ENCODE measurements at regions not wholly inside any gene's neighbourhood (a gene's known extent, or its start where the extent isn't known, plus 50 kb on each side); places are given as distances from the start of the nearest gene placed in this dataset.

DNA sequence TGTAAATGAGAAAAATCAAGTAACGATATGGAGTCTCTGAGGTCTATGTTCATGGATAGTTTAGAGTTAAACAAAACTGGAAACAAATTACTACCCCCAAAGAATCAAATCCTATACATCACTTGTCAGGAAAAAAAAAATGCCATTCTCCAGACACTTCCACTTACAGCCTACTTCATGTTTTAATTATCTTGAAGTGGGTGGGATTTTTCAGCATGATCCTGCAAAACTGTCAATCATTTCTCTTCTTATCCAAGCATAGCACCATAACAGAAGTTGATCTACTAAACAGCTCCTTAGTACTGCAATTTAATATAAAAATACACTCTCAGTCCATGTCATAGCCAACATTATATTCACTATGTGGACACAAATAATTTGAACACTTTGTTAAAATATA lies 833.9 kb downstream of the TUSC7 start:
- H3K4me3 ChIP-seq (ENCODE audit: low read length in 2 of 2): no peak overlapping the region
- H3K4ac ChIP-seq (ENCODE audit: low read length): no peak overlapping the region
- no peak overlapping the region for H2BK120ac ChIP-seq (ENCODE audit: low read depth, low read length)
- no peak overlapping the region for H4K91ac ChIP-seq (ENCODE audit: low read depth, low read length, poor library complexity)
- no peak overlapping the region for H3K27ac ChIP-seq (replicated peaks; ENCODE audit: low read length)
- no peaks in the 10 kb centered on the region for H3K27me3 ChIP-seq (ENCODE audit: control insufficient read depth in 3 of 3, insufficient read depth in 3 of 3, low read depth in 1 of 3, low read length in 3 of 3)
- no peak overlapping the region for H2BK5ac ChIP-seq (ENCODE audit: low read length)
- H3K23ac ChIP-seq (ENCODE audit: low read depth, low read length, poor library complexity): no peak overlapping the region
- H3K9me3 ChIP-seq (replicated peaks in 1 of 2; ENCODE audit: control insufficient read depth in 2 of 2, insufficient read depth in 1 of 2, low read depth in 1 of 2, low read length in 2 of 2): no peaks in the 10 kb centered on the region
- no peak overlapping the region for H2BK15ac ChIP-seq (ENCODE audit: low read length)
- WGBS, 2 donors (ENCODE audit: extremely low coverage in 2 of 2, insufficient read length in 2 of 2, insufficient replicate concordance in 1 of 2): no CpG with 5 or more reads among the region's 1 CpG
- H3K36me3 ChIP-seq (replicated peaks in 1 of 2; ENCODE audit: control insufficient read depth in 2 of 2, insufficient read depth in 2 of 2, low read length in 2 of 2): no peaks in the 10 kb centered on the region
- H3K79me1 ChIP-seq (ENCODE audit: low read depth, low read length): no peaks in the 10 kb centered on the region
- H3K4me1 ChIP-seq (ENCODE audit: control insufficient read depth in 2 of 2, insufficient read depth in 1 of 2, low read depth in 1 of 2, low read length in 2 of 2): peaks cover 0 to 1% of the 10 kb centered on the region in 2 donors
- H4K8ac ChIP-seq (ENCODE audit: low read depth, low read length): no peak overlapping the region
- no peak for DNase-seq (ENCODE audit: low spot score)
- H3K14ac ChIP-seq (ENCODE audit: low read length): no peak overlapping the region
- H3K9ac ChIP-seq (ENCODE audit: low read depth, low read length, poor library complexity): no peak overlapping the region
- no peak overlapping the region for H2AK5ac ChIP-seq (ENCODE audit: low read depth, low read length)
- H3K4me2 ChIP-seq (ENCODE audit: insufficient read depth, low read length, poor library complexity, severe bottlenecking): no peak overlapping the region
- no peak overlapping the region for H2BK12ac ChIP-seq (ENCODE audit: low read length)
- no peak overlapping the region for H3K18ac ChIP-seq (ENCODE audit: low read length)
- H2AFZ ChIP-seq (ENCODE audit: low read length): no peak overlapping the region

GRCh38 chr3:117545484-117545883 lies 835.9 kb downstream of the TUSC7 start:
- Histone ChIP-seq H2BK12ac (ENCODE audit: low read length) (no peak overlapping the region), H3K4ac (ENCODE audit: low read length) (no peak overlapping the region), H2BK5ac (ENCODE audit: low read length) (no peak overlapping the region), H3K27ac (replicated peaks; ENCODE audit: low read length) (no peak overlapping the region), H2BK120ac (ENCODE audit: low read depth, low read length) (no peak overlapping the region), H2AFZ (ENCODE audit: low read length) (no peak overlapping the region), H3K36me3 (replicated peaks in 1 of 2; ENCODE audit: control insufficient read depth in 2 of 2, insufficient read depth in 2 of 2, low read length in 2 of 2) (no peaks in the 10 kb centered on the region), H2BK15ac (ENCODE audit: low read length) (no peak overlapping the region), H3K9ac (ENCODE audit: low read depth, low read length, poor library complexity) (no peak overlapping the region), H3K27me3 (ENCODE audit: control insufficient read depth in 3 of 3, insufficient read depth in 3 of 3, low read depth in 1 of 3, low read length in 3 of 3) (no peaks in the 10 kb centered on the region), H2AK5ac (ENCODE audit: low read depth, low read length) (no peak overlapping the region), H3K4me2 (ENCODE audit: insufficient read depth, low read length, poor library complexity, severe bottlenecking) (no peak overlapping the region), H3K4me3 (ENCODE audit: low read length in 2 of 2) (no peak overlapping the region), H3K14ac (ENCODE audit: low read length) (no peak overlapping the region), H3K79me1 (ENCODE audit: low read depth, low read length) (no peaks in the 10 kb centered on the region), H4K91ac (ENCODE audit: low read depth, low read length, poor library complexity) (no peak overlapping the region), H4K8ac (ENCODE audit: low read depth, low read length) (no peak overlapping the region), H3K9me3 (replicated peaks in 1 of 2; ENCODE audit: control insufficient read depth in 2 of 2, insufficient read depth in 1 of 2, low read depth in 1 of 2, low read length in 2 of 2) (no peaks in the 10 kb centered on the region), H3K23ac (ENCODE audit: low read depth, low read length, poor library complexity) (no peak overlapping the region), H3K4me1 (ENCODE audit: control insufficient read depth in 2 of 2, insufficient read depth in 1 of 2, low read depth in 1 of 2, low read length in 2 of 2) (peaks cover 0 to 1% of the 10 kb centered on the region in 2 donors), H3K18ac (ENCODE audit: low read length) (no peak overlapping the region)
- WGBS, 2 donors (ENCODE audit: extremely low coverage in 2 of 2, insufficient read length in 2 of 2, insufficient replicate concordance in 1 of 2): no CpG with 5 or more reads among the region's 4 CpGs
- no peak for DNase-seq (ENCODE audit: low spot score)

- no peak overlapping the region for H3K4me3 ChIP-seq (ENCODE audit: low read length in 2 of 2)
- H2AK5ac ChIP-seq (ENCODE audit: low read depth, low read length): no peak overlapping the region
- H4K8ac ChIP-seq (ENCODE audit: low read depth, low read length): no peak overlapping the region
- H3K4ac ChIP-seq (ENCODE audit: low read length): no peak overlapping the region
- no peaks in the 10 kb centered on the region for H3K27me3 ChIP-seq (ENCODE audit: control insufficient read depth in 3 of 3, insufficient read depth in 3 of 3, low read depth in 1 of 3, low read length in 3 of 3)
- H3K4me1 ChIP-seq (ENCODE audit: control insufficient read depth in 2 of 2, insufficient read depth in 1 of 2, low read depth in 1 of 2, low read length in 2 of 2): peaks cover 0 to 1% of the 10 kb centered on the region in 2 donors
- DNase-seq (ENCODE audit: low spot score): no peak
- no peak overlapping the region for H2BK120ac ChIP-seq (ENCODE audit: low read depth, low read length)
- H4K91ac ChIP-seq (ENCODE audit: low read depth, low read length, poor library complexity): no peak overlapping the region
- no peak overlapping the region for H3K23ac ChIP-seq (ENCODE audit: low read depth, low read length, poor library complexity)
- H2BK15ac ChIP-seq (ENCODE audit: low read length): no peak overlapping the region
- no peak overlapping the region for H3K9ac ChIP-seq (ENCODE audit: low read depth, low read length, poor library complexity)
- no peaks in the 10 kb centered on the region for H3K79me1 ChIP-seq (ENCODE audit: low read depth, low read length)
- no peak overlapping the region for H3K18ac ChIP-seq (ENCODE audit: low read length)
- H3K9me3 ChIP-seq (replicated peaks in 1 of 2; ENCODE audit: control insufficient read depth in 2 of 2, insufficient read depth in 1 of 2, low read depth in 1 of 2, low read length in 2 of 2): no peaks in the 10 kb centered on the region
- no peak overlapping the region for H3K4me2 ChIP-seq (ENCODE audit: insufficient read depth, low read length, poor library complexity, severe bottlenecking)
- no peaks in the 10 kb centered on the region for H3K36me3 ChIP-seq (replicated peaks in 1 of 2; ENCODE audit: control insufficient read depth in 2 of 2, insufficient read depth in 2 of 2, low read length in 2 of 2)
- WGBS, 2 donors (ENCODE audit: extremely low coverage in 2 of 2, insufficient read length in 2 of 2, insufficient replicate concordance in 1 of 2): no CpG with 5 or more reads among the region's 2 CpGs
- no peak overlapping the region for H3K14ac ChIP-seq (ENCODE audit: low read length)
- H2BK12ac ChIP-seq (ENCODE audit: low read length): no peak overlapping the region
- no peak overlapping the region for H2BK5ac ChIP-seq (ENCODE audit: low read length)
- no peak overlapping the region for H2AFZ ChIP-seq (ENCODE audit: low read length)
- no peak overlapping the region for H3K27ac ChIP-seq (replicated peaks; ENCODE audit: low read length)
Observed at GRCh38 chr3:117547956-117548550, 838.5 kb downstream of the TUSC7 start.

DNA sequence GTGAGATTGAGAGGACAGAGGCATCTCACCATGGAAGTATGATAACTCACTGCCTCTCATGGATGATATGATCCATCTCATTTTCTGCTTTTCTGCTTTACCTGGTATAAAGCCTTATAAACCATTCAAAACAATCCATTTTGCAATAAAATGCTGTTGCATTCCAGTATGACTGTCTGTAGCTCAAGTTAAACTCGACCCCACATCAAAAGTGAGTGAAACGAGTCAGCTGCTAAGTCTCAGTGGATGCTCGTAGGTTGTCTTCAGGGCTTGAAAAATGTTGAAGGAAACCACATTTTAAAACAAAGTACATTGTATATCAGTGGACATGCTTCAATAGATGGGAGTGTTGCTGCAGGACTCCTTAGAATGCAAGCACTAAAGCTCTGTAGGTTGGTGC lies 839.0 kb downstream of the TUSC7 start:
- no peak overlapping the region for H2BK15ac ChIP-seq (ENCODE audit: low read length)
- H3K14ac ChIP-seq (ENCODE audit: low read length): no peak overlapping the region
- H3K4me2 ChIP-seq (ENCODE audit: insufficient read depth, low read length, poor library complexity, severe bottlenecking): no peak overlapping the region
- H3K27ac ChIP-seq (replicated peaks; ENCODE audit: low read length): no peak overlapping the region
- no peaks in the 10 kb centered on the region for H3K9me3 ChIP-seq (replicated peaks in 1 of 2; ENCODE audit: control insufficient read depth in 2 of 2, insufficient read depth in 1 of 2, low read depth in 1 of 2, low read length in 2 of 2)
- no peak overlapping the region for H2AFZ ChIP-seq (ENCODE audit: low read length)
- H3K79me1 ChIP-seq (ENCODE audit: low read depth, low read length): no peaks in the 10 kb centered on the region
- H2BK12ac ChIP-seq (ENCODE audit: low read length): no peak overlapping the region
- H3K4me3 ChIP-seq (ENCODE audit: low read length in 2 of 2): no peak overlapping the region
- H4K8ac ChIP-seq (ENCODE audit: low read depth, low read length): no peak overlapping the region
- H3K4ac ChIP-seq (ENCODE audit: low read length): no peak overlapping the region
- H2BK5ac ChIP-seq (ENCODE audit: low read length): no peak overlapping the region
- H2BK120ac ChIP-seq (ENCODE audit: low read depth, low read length): no peak overlapping the region
- no CpG with 5 or more reads among the region's 3 CpGs for WGBS, 2 donors (ENCODE audit: extremely low coverage in 2 of 2, insufficient read length in 2 of 2, insufficient replicate concordance in 1 of 2)
- no peak overlapping the region for H3K18ac ChIP-seq (ENCODE audit: low read length)
- H3K36me3 ChIP-seq (replicated peaks in 1 of 2; ENCODE audit: control insufficient read depth in 2 of 2, insufficient read depth in 2 of 2, low read length in 2 of 2): no peaks in the 10 kb centered on the region
- no peak overlapping the region for H3K23ac ChIP-seq (ENCODE audit: low read depth, low read length, poor library complexity)
- H4K91ac ChIP-seq (ENCODE audit: low read depth, low read length, poor library complexity): no peak overlapping the region
- no peaks in the 10 kb centered on the region for H3K27me3 ChIP-seq (ENCODE audit: control insufficient read depth in 3 of 3, insufficient read depth in 3 of 3, low read depth in 1 of 3, low read length in 3 of 3)
- DNase-seq (ENCODE audit: low spot score): no peak
- peaks cover 0 to 1% of the 10 kb centered on the region in 2 donors for H3K4me1 ChIP-seq (ENCODE audit: control insufficient read depth in 2 of 2, insufficient read depth in 1 of 2, low read depth in 1 of 2, low read length in 2 of 2)
- no peak overlapping the region for H2AK5ac ChIP-seq (ENCODE audit: low read depth, low read length)
- no peak overlapping the region for H3K9ac ChIP-seq (ENCODE audit: low read depth, low read length, poor library complexity)

Measured in neuronal stem cell (in vitro differentiated cells).